Lower lobe of right lung (tissue), 2 donors: ENCODE measurements at regions not wholly inside any gene's neighbourhood (a gene's known extent, or its start where the extent isn't known, plus 50 kb on each side); places are given as distances from the start of the nearest gene placed in this dataset.
A peak's percentile ranks its signal among the peaks of the same experiment; 100 is the strongest.

Experiments used
- ATAC-seq, 2 donors: fragments of 200-7000 bp; cut with Tn5 transposase; one replicate each; pipeline ENCODE4 v1.9.1; 2020 to 2022; ENCODE audit warnings: mild to moderate bottlenecking in 2 of 2, moderate library complexity in 2 of 2
- DNase-seq: peaks from one replicate; pipeline ENCODE4 v3.0.0-alpha.2; 2020
- H3K27ac ChIP-seq: fragments of 200-600 bp; one replicate; pipeline ENCODE4 v1.8.0; 2022
- H3K27me3 ChIP-seq: fragments of 200-600 bp; one replicate; pipeline ENCODE4 v1.8.0; 2022; ENCODE audit warnings: low read depth
- H3K36me3 ChIP-seq: fragments of 200-600 bp; one replicate; pipeline ENCODE4 v1.8.0; 2022; ENCODE audit warnings: mild to moderate bottlenecking
- H3K4me1 ChIP-seq: fragments of 200-600 bp; one replicate; pipeline ENCODE4 v1.8.0; 2022
- H3K4me3 ChIP-seq: fragments of 200-600 bp; one replicate; pipeline ENCODE4 v1.8.0; 2022; ENCODE audit warnings: mild to moderate bottlenecking
- H3K9me3 ChIP-seq: fragments of 200-600 bp; one replicate; pipeline ENCODE4 v1.8.0; 2022
- intact Hi-C: fragments of 100-400 bp; cut with DNase I; formaldehyde crosslinking; loops from one replicate; pipeline ENCODE4 v1.11.0; 2022
- TF ChIP-seq, protein P1 (sequence below): fragments of 200-600 bp; IDR thresholded peaks from one replicate; pipeline ENCODE4 v1.8.0; 2022; ENCODE audit warnings: antibody characterized with exemption, mild to moderate bottlenecking
- donor health status: DM: no; HTN: yes; CAD: no; lungs with severe emphysema.

- no peaks in the 10 kb centered on the region for H3K9me3 ChIP-seq
- no peaks in the 10 kb centered on the region for H3K36me3 ChIP-seq
- no peaks in the 10 kb centered on the region for H3K27me3 ChIP-seq
- H3K4me3 ChIP-seq: no peak overlapping the region
- TF ChIP-seq, protein P1, sequence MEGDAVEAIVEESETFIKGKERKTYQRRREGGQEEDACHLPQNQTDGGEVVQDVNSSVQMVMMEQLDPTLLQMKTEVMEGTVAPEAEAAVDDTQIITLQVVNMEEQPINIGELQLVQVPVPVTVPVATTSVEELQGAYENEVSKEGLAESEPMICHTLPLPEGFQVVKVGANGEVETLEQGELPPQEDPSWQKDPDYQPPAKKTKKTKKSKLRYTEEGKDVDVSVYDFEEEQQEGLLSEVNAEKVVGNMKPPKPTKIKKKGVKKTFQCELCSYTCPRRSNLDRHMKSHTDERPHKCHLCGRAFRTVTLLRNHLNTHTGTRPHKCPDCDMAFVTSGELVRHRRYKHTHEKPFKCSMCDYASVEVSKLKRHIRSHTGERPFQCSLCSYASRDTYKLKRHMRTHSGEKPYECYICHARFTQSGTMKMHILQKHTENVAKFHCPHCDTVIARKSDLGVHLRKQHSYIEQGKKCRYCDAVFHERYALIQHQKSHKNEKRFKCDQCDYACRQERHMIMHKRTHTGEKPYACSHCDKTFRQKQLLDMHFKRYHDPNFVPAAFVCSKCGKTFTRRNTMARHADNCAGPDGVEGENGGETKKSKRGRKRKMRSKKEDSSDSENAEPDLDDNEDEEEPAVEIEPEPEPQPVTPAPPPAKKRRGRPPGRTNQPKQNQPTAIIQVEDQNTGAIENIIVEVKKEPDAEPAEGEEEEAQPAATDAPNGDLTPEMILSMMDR: no peak
- intact Hi-C loops: no loop called here
- H3K27ac ChIP-seq: no peak overlapping the region
- no peaks in the 10 kb centered on the region for H3K4me1 ChIP-seq
- no peak for DNase-seq
- ATAC-seq: no peak
These were observed 110.3 kb upstream of the EDNRB start for GRCh38 chr13:78028960-78029359.

DNA sequence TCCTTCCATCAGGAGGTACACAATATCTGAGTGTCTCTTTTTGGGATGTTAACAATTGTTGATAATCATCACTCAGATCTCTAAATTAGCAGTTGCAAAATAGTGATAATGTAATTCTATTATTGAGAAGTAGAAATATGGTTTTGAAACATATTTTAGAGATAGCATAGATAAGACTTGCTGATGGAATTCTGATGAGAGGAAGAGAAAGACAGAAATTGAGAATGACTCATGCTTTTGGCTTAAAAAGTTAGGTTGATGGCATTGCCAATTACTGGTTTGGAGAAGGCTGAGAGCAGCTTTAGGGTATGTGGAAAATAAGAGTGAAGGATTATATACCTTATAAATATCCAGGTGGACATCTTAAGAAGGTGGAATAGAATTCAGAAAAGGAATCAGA is 106.4 kb upstream of the EDNRB start:
- Histone ChIP-seq H3K9me3 (no peaks in the 10 kb centered on the region), H3K4me3 (no peak overlapping the region), H3K27me3 (no peaks in the 10 kb centered on the region), H3K36me3 (no peaks in the 10 kb centered on the region), H3K27ac (no peak overlapping the region), H3K4me1 (peaks cover 12% of the 10 kb centered on the region)
- no peak for DNase-seq
- TF ChIP-seq, protein P1: no peak
- intact Hi-C loops: no loop called here
- no peak for ATAC-seq

DNA sequence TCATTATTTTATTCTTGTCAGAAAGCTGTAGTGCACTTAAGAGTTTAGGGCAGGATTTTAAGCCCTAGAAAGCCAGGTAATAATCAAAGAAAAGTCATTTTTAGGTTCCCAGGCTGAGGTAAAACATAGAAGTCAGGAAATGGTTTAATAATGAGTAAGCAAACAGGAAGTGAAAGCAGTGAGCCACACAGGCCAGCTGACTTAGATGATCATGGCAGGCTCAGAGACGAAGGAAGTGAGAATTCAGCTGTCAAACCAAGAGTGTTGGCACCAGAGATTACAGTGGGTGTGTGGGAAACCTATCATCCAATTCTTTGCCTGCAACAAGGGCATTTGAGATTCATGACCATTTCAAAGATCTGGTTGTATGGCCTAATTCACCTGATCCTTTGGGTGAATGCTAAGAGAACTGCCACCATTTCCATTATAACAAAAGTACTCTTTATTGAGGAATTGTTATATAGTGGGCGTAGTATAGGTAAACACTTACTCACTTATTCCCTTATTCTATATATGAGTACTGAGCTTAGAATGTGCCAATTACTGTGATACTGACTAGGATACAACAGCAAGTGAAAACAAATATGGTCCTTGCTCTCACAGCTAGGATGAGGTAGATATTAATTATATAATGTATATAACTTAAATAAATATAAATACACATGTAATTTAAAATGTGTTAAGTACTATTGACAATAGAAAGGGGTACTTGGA is 103.7 kb upstream of the EDNRB start:
- Histone ChIP-seq H3K27me3 (no peaks in the 10 kb centered on the region), H3K4me1 (peaks cover 12% of the 10 kb centered on the region), H3K4me3 (no peak overlapping the region), H3K9me3 (no peaks in the 10 kb centered on the region), H3K27ac (no peak overlapping the region), H3K36me3 (no peaks in the 10 kb centered on the region)
- DNase-seq: peak; percentile 40
- TF ChIP-seq, protein P1: no peak
- intact Hi-C loops: no loop called here
- ATAC-seq: peak; percentile 77 to 80

DNA sequence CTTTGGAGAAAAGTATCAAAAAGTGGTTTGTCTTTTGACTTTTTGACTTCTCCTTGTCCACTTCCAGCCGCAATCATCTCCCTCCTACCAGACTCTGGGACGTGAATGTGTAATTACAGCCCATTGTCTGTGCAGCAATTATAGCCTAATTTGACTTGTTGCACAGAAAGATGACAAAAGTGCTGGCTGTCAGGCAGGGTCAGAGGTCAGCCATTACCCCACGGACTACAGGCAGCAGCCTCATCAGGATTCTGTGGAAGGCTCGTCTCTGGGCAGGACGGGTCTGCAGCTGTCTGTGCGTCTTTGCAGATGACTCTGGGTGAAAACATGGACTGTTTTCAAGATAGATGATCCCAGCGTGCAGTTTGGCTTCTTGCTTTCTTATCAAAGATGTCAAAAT is 102.2 kb upstream of the EDNRB start:
- no peak for DNase-seq
- H3K36me3 ChIP-seq: no peaks in the 10 kb centered on the region
- H3K27ac ChIP-seq: no peak overlapping the region
- H3K27me3 ChIP-seq: no peaks in the 10 kb centered on the region
- no peaks in the 10 kb centered on the region for H3K9me3 ChIP-seq
- intact Hi-C loops: no loop called here
- H3K4me1 ChIP-seq: peaks cover 12% of the 10 kb centered on the region
- no peak for ATAC-seq
- no peak overlapping the region for H3K4me3 ChIP-seq
- TF ChIP-seq, protein P1: no peak

- intact Hi-C loops: no loop called here
- Histone ChIP-seq H3K9me3 (no peaks in the 10 kb centered on the region), H3K4me1 (no peaks in the 10 kb centered on the region), H3K27me3 (no peaks in the 10 kb centered on the region), H3K36me3 (no peaks in the 10 kb centered on the region), H3K4me3 (no peak overlapping the region), H3K27ac (no peak overlapping the region)
- TF ChIP-seq, protein P1: no peak
- DNase-seq (no peak), ATAC-seq (peak; percentile 54 to 89)
These were observed 97.2 kb upstream of the EDNRB start for GRCh38 chr13:78015782-78016181.
